Choroid plexus epithelial cell (primary cell): ENCODE measurements at regions not wholly inside any gene's neighbourhood (a gene's known extent, or its start where the extent isn't known, plus 50 kb on each side); places are given as distances from the start of the nearest gene placed in this dataset.
"Not testable (repeated sequence)": the region's sequence is repeated elsewhere in the genome, so short reads cannot be mapped to it uniquely, and the experiment has no call there.

Experiments
- DNase-seq: peaks from one replicate; pipeline ENCODE4 v3.0.0-alpha.2; 2010; ENCODE audit warnings: low read depth
- H3K4me3 ChIP-seq: 2 replicates; pipeline ENCODE4 v1.5.1; 2011; ENCODE audit warnings: low read depth, mild to moderate bottlenecking, control low read depth, low read length, moderate library complexity
- TF ChIP-seq, protein P1 (sequence below): conservative IDR thresholded peaks from 2 replicates; pipeline ENCODE4 v1.5.1; 2011; ENCODE audit warnings: low read depth, mild to moderate bottlenecking, control low read depth, inconsistent platforms, low read length, moderate library complexity

DNA sequence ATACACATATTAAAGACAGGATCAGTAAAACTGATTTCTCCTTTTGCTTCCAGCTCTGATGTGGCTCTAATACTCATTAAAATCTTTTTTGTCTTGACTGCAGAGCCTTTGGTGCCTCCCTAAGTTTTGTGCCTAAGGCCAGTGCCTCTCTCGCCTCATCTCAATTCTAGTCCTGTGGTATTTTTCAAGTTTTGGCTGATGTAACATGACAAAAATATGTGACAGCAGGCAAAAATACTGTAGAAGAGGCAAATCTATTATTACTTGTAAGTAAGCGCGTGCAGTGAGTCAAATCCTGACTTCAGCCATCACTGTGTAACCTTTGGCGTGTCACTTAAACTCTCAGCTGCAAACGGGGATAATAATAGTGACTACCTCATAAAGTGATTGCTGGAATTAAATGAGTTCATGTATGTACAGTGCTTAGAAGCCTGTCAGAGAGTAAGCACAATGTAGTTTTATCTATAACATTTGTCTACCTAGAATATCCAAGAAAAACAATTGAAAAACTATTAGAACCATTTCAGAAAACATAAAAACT, 74.0 kb downstream of the MAB21L3 start:
- H3K4me3 ChIP-seq = no peak overlapping the region
- TF ChIP-seq, protein P1, sequence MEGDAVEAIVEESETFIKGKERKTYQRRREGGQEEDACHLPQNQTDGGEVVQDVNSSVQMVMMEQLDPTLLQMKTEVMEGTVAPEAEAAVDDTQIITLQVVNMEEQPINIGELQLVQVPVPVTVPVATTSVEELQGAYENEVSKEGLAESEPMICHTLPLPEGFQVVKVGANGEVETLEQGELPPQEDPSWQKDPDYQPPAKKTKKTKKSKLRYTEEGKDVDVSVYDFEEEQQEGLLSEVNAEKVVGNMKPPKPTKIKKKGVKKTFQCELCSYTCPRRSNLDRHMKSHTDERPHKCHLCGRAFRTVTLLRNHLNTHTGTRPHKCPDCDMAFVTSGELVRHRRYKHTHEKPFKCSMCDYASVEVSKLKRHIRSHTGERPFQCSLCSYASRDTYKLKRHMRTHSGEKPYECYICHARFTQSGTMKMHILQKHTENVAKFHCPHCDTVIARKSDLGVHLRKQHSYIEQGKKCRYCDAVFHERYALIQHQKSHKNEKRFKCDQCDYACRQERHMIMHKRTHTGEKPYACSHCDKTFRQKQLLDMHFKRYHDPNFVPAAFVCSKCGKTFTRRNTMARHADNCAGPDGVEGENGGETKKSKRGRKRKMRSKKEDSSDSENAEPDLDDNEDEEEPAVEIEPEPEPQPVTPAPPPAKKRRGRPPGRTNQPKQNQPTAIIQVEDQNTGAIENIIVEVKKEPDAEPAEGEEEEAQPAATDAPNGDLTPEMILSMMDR = no peak
- no peak for DNase-seq

GRCh38 chr1:116189481-116189880, 78.3 kb downstream of the MAB21L3 start:
- no peak for DNase-seq
- TF ChIP-seq, protein P1 = no peak
- no peak overlapping the region for H3K4me3 ChIP-seq

DNA sequence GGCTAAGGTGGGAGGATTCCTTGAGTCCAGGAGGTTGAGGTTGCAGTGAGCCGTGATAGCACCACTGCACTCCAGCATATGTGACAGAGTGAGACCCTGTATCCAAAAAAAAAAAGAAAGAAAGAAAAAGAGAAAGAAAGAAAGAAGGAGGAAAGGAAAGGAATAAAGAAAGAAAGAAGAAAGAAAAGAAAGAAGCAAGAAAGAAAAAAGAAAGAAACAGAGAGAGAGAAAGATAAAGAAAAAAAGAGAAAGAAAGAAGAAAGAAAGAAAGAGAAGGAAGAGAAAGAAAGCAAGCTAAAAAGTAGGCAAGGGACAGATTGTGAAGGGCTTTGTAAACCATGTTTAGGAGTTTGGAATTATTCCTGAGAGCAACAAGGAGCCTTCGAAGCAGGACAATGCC, 80.1 kb downstream of the MAB21L3 start:
- no peak overlapping the region for H3K4me3 ChIP-seq
- TF ChIP-seq, protein P1 = no peak
- DNase-seq = no peak

DNA sequence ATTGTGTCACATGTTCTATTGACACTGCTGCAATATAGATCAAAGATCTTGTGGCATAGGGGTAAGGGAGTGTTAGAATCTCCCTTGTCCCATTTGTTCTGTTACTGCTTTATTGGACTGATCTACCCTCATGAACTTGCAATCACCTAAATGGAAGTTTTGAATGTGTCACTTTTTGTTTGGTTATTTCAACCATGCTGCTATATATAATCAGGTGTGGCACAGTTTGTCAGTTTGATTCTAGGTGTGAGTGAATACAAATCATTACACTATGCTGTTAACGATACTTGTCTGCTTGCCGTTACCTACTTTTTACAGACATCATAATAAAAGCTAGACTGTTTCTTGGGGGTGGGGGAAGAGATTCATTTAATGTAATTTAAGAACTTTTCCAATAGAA, 82.6 kb downstream of the MAB21L3 start:
- TF ChIP-seq, protein P1 = no peak

GRCh38 chr1:116194568-116194967, 83.4 kb downstream of the MAB21L3 start:
- TF ChIP-seq, protein P1 = no peak
- H3K4me3 ChIP-seq = no peak overlapping the region

More for the DNA sequence above, 82.6 kb downstream of the MAB21L3 start:
- no peak overlapping the region for H3K4me3 ChIP-seq
- no peak for DNase-seq

DNA sequence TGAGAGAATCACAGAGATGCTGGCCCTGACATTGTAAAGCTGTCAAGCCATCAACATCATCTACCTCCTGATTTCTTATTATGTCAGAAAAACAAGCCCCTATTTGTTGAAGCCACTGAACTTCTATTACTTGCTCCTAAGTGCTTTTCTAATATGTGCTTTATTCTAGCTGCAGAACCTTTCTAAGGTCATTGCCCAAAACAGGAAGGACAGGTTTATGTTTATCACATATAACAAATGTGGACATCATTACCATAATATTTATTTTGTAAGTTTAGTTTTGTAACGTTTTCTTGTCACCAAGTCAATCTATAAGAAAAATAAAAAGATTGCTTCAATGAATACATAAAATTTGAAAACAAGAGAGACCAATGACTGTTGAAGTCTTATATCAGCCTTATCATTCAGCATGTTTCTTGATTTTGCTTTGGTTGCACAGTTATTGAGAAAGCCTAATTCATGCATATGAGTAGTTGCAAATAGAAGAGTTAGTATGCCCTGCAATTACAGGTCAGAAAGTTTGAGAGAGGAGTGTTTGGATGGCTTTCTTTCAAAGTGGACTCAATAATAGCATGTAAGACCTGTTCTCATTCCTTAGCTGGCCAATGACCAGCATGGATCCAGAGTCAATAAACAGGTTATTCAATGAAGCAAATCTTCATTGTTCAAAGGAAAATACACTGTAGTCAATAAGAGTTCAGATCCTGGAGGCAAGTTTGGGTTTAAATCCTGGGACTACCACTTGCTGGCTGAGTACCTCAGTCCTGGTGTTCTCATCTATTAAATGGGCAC, 84.1 kb downstream of the MAB21L3 start:
- no peak overlapping the region for H3K4me3 ChIP-seq
- TF ChIP-seq, protein P1 = no peak
- DNase-seq = no peak

More at GRCh38 chr1:116194568-116194967, 83.4 kb downstream of the MAB21L3 start:
- no peak for DNase-seq

DNA sequence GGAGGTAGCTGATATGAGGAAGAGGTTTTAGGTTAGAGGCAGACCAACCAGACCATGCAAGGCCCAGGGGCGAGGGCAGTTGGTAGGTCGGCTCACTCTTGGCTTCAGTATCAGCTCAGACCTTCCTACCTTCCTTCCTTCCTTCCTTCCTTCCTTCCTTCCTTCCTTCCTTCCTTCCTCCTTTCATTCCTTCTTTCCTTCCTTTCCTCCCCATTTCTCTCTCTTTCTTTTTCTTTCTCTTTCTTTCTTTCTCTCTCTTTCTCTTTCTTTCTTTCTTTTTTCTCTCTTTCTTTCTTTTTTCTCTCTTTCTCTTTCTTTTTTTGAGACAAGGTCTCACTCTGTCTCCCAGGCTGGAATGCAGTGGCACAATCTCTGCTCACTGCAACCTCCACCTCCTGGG, 89.1 kb downstream of the MAB21L3 start:
- not testable (repeated sequence) for DNase-seq, H3K4me3 ChIP-seq
